ENCODE measurements at regions not wholly inside any gene's neighbourhood (a gene's known extent, or its start where the extent isn't known, plus 50 kb on each side); places are given as distances from the start of the nearest gene placed in this dataset.

- FAIRE-seq (no peak), DNase-seq (ENCODE audit: insufficient read length) (no peak)
- no peak for TF ChIP-seq POLR2A (IDR thresholded peaks at IDR 0.05; ENCODE audit: low read depth, low read length)
- TF ChIP-seq POLR2AphosphoS5 (IDR thresholded peaks at IDR 0.05; ENCODE audit: low read depth, low read length) = no peak
- TF ChIP-seq TAF1 (IDR thresholded peaks at IDR 0.05; ENCODE audit: borderline replicate concordance, low read depth, low read length) = no peak
Measured at GRCh38 chr4:17066972-17067371, 168.5 kb upstream of the LDB2 start.

GRCh38 chr4:17066236-17066635 lies 167.8 kb upstream of the LDB2 start:
- FAIRE-seq (no peak), DNase-seq (ENCODE audit: insufficient read length) (no peak)
- TF ChIP-seq POLR2AphosphoS5 (IDR thresholded peaks at IDR 0.05; ENCODE audit: low read depth, low read length) = no peak
- no peak for TF ChIP-seq POLR2A (IDR thresholded peaks at IDR 0.05; ENCODE audit: low read depth, low read length)
- TF ChIP-seq TAF1 (IDR thresholded peaks at IDR 0.05; ENCODE audit: borderline replicate concordance, low read depth, low read length) = no peak

GRCh38 chr4:17065821-17066220 lies 167.4 kb upstream of the LDB2 start:
- DNase-seq (ENCODE audit: insufficient read length) (no peak), FAIRE-seq (no peak)
- no peak for TF ChIP-seq POLR2AphosphoS5 (IDR thresholded peaks at IDR 0.05; ENCODE audit: low read depth, low read length)
- TF ChIP-seq POLR2A (IDR thresholded peaks at IDR 0.05; ENCODE audit: low read depth, low read length) = no peak
- no peak for TF ChIP-seq TAF1 (IDR thresholded peaks at IDR 0.05; ENCODE audit: borderline replicate concordance, low read depth, low read length)

GRCh38 chr4:17064959-17065358 lies 166.5 kb upstream of the LDB2 start:
- no peak for DNase-seq (ENCODE audit: insufficient read length)
- TF ChIP-seq POLR2A (IDR thresholded peaks at IDR 0.05; ENCODE audit: low read depth, low read length) = no peak
- no peak for TF ChIP-seq POLR2AphosphoS5 (IDR thresholded peaks at IDR 0.05; ENCODE audit: low read depth, low read length)
- TF ChIP-seq TAF1 (IDR thresholded peaks at IDR 0.05; ENCODE audit: borderline replicate concordance, low read depth, low read length) = no peak
- FAIRE-seq = no peak

GRCh38 chr4:17063888-17064287 lies 165.4 kb upstream of the LDB2 start:
- TF ChIP-seq TAF1 (IDR thresholded peaks at IDR 0.05; ENCODE audit: borderline replicate concordance, low read depth, low read length) (no peak), POLR2A (IDR thresholded peaks at IDR 0.05; ENCODE audit: low read depth, low read length) (no peak), POLR2AphosphoS5 (IDR thresholded peaks at IDR 0.05; ENCODE audit: low read depth, low read length) (no peak)
- DNase-seq (ENCODE audit: insufficient read length) (no peak), FAIRE-seq (no peak)

GRCh38 chr4:17060230-17060629 lies 161.8 kb upstream of the LDB2 start:
- no peak for DNase-seq (ENCODE audit: insufficient read length)
- no peak for TF ChIP-seq TAF1 (IDR thresholded peaks at IDR 0.05; ENCODE audit: borderline replicate concordance, low read depth, low read length)
- TF ChIP-seq POLR2A (IDR thresholded peaks at IDR 0.05; ENCODE audit: low read depth, low read length) = no peak
- TF ChIP-seq POLR2AphosphoS5 (IDR thresholded peaks at IDR 0.05; ENCODE audit: low read depth, low read length) = no peak
- FAIRE-seq = no peak

- no peak for DNase-seq (ENCODE audit: insufficient read length)
- TF ChIP-seq POLR2AphosphoS5 (IDR thresholded peaks at IDR 0.05; ENCODE audit: low read depth, low read length) (no peak), POLR2A (IDR thresholded peaks at IDR 0.05; ENCODE audit: low read depth, low read length) (no peak), TAF1 (IDR thresholded peaks at IDR 0.05; ENCODE audit: borderline replicate concordance, low read depth, low read length) (no peak)
- no peak for FAIRE-seq
Measured at GRCh38 chr4:17058916-17059741, 160.7 kb upstream of the LDB2 start.

GRCh38 chr4:17058536-17058915 lies 160.1 kb upstream of the LDB2 start:
- DNase-seq (ENCODE audit: insufficient read length) (no peak), FAIRE-seq (no peak)
- TF ChIP-seq TAF1 (IDR thresholded peaks at IDR 0.05; ENCODE audit: borderline replicate concordance, low read depth, low read length) (no peak), POLR2A (IDR thresholded peaks at IDR 0.05; ENCODE audit: low read depth, low read length) (no peak), POLR2AphosphoS5 (IDR thresholded peaks at IDR 0.05; ENCODE audit: low read depth, low read length) (no peak)

- FAIRE-seq (no peak), DNase-seq (ENCODE audit: insufficient read length) (no peak)
- TF ChIP-seq TAF1 (IDR thresholded peaks at IDR 0.05; ENCODE audit: borderline replicate concordance, low read depth, low read length) (no peak), POLR2A (IDR thresholded peaks at IDR 0.05; ENCODE audit: low read depth, low read length) (no peak), POLR2AphosphoS5 (IDR thresholded peaks at IDR 0.05; ENCODE audit: low read depth, low read length) (no peak)
Measured at GRCh38 chr4:17057035-17057434, 158.6 kb upstream of the LDB2 start.

- FAIRE-seq (no peak), DNase-seq (ENCODE audit: insufficient read length) (no peak)
- no peak for TF ChIP-seq POLR2A (IDR thresholded peaks at IDR 0.05; ENCODE audit: low read depth, low read length)
- no peak for TF ChIP-seq POLR2AphosphoS5 (IDR thresholded peaks at IDR 0.05; ENCODE audit: low read depth, low read length)
- no peak for TF ChIP-seq TAF1 (IDR thresholded peaks at IDR 0.05; ENCODE audit: borderline replicate concordance, low read depth, low read length)
Measured at GRCh38 chr4:17055788-17056187, 157.3 kb upstream of the LDB2 start.

- no peak for DNase-seq (ENCODE audit: insufficient read length)
- FAIRE-seq = no peak
- no peak for TF ChIP-seq POLR2AphosphoS5 (IDR thresholded peaks at IDR 0.05; ENCODE audit: low read depth, low read length)
- no peak for TF ChIP-seq POLR2A (IDR thresholded peaks at IDR 0.05; ENCODE audit: low read depth, low read length)
- TF ChIP-seq TAF1 (IDR thresholded peaks at IDR 0.05; ENCODE audit: borderline replicate concordance, low read depth, low read length) = no peak
Measured at GRCh38 chr4:17045866-17046265, 147.4 kb upstream of the LDB2 start.

GRCh38 chr4:17038510-17039176 lies 140.2 kb upstream of the LDB2 start:
- TF ChIP-seq POLR2A (IDR thresholded peaks at IDR 0.05; ENCODE audit: low read depth, low read length) (no peak), POLR2AphosphoS5 (IDR thresholded peaks at IDR 0.05; ENCODE audit: low read depth, low read length) (no peak), TAF1 (IDR thresholded peaks at IDR 0.05; ENCODE audit: borderline replicate concordance, low read depth, low read length) (no peak)
- FAIRE-seq = no peak
- no peak for DNase-seq (ENCODE audit: insufficient read length)

Data from GM12892 (cell line).